UCSD-AML1 (cell line): ENCODE measurements at regions not wholly inside any gene's neighbourhood (a gene's known extent, or its start where the extent isn't known, plus 50 kb on each side); places are given as distances from the start of the nearest gene placed in this dataset.

Experiments used
- DNase-seq: peaks from one replicate; lab custom pipeline; 2025; ENCODE audit not compliant: unreplicated experiment; lab: John Stamatoyannopoulos, UW

DNA sequence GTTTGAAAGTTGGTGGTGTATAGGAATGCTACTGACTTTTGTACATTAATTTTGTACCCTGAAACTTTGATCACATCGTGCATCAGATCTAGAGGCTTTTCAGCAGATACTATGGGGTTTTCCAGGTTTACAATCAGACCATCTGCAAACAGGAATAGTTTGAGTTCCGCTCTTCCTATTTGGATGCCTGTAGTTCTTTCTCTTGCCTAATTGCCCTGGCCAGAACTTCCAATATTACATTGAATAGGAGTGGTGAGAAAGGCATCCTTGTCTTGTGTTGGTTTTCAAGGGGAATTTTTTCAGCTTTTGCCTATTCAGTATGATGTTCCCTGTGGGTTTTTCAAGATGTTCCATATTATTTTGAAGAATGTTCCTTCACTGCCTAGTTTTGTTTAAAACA, 633.5 kb downstream of the KCNJ3 start:
- no peak for DNase-seq

DNA sequence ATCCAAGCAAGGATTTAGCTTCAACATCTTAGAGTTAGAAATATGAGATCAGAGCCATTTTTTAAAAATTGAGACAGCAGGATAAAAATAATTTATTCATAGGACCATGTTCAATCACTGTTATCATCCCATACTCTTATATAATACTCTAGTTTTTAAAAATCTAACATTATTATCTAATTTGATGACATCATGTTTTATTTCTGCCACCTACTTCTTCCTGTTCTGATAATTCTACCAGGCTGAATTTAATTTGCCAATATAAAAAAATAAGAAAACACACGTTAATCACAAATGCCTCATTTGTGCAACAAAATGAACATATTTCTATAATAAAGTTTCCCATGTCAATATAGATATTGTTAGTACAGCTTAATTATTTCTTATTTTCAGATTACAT, 621.7 kb downstream of the KCNJ3 start:
- no peak for DNase-seq

DNA sequence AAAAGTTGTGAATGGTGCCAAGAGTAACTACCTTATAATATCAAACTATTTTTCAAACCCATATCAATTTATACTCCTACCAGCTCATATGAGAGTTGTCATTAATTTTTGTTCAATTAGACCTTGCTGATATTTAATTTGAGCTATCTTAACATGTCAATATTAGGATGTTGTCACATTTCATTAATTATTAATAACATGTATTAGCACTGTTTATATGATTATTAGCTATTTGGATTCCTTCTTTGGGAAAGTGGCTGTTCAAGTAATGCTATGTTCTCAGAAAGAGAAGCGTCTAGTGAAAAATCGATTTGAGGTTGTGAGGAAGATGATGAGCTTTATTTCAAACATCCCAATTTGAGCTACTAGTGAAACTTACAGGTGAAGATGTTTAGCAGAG, 620.2 kb downstream of the KCNJ3 start:
- DNase-seq = no peak

DNA sequence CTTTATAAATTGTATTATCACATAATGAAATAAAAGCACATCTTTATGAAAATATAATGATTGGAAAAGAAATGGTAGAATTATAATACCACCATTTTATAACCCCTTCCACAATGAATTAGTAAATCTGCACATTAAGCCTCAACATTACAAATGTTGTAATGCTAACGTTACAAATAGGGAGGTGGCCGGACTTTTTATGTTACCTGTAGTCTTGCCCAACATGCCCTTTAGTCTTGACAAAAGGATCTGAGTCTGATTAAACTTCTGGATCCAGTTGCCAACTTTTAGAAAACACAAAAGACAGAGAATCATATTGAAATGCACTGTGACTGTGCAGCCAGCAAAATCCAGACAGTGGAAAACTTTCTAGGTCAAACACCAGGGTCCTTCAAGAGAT, 617.3 kb downstream of the KCNJ3 start:
- no peak for DNase-seq

DNA sequence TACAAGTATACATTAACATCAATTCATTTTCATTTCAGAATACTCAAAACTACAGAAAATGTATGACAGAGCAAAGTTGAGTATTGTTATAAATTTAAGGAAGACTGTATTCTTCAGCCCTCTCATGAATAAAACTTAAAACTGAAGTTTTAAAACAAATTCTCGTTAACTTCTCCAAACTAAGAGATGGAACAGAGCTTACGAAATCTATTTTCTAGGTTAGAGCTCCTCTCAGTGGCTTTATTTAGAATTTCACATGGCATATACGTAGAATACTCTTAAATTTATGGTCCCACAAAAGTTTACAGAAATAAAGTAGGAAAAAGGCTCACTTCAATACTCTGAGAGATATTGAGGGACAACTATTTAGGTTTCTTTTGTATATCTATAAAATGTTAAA, 612.1 kb downstream of the KCNJ3 start:
- no peak for DNase-seq

DNA sequence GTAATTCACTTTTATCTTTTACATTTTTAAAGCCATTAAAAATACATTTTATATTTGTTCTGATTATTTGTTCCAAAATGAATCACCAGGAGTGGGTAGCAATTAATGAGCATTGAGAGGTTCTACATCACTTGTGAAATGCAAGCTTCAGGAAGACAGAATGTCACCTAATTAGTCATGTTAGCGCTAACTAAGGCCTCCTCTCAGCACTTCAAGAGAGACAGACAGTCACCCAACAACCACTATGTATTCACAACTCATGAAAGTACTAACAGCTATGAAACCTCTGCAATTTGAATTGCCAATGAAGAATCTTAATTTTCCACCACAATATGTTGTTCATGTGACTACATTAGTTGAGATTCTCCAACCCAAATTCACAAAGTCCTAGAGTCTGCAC, 611.0 kb downstream of the KCNJ3 start:
- no peak for DNase-seq

DNA sequence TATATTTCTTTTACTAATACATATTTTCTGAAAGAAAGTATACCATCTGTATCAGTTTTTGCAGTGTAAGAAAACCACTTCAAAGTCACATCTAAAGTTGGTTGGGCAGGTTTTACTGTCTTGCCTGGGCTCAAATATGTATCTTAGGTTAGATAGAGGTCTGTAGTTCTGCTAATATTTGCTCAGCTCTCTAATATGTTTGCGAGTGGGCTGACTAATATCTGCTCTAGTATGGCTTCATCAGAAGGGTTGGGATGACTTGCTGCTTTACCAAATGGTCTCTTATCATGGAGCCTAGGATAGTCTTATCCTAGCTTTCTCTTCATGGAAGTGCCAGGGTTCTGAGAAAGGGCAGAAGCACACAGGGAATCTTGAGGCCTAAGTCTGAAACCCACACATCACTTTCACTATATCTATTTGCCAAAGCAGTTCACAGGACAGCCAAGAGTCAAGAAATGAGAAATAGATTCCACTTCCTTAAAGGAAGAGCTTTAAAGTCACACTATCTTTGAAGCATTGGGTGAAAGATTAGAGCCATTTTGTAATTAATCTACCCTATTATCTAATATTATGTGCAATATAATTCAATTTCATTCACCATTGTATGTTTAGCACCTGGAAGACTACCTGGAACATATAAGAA, 610.0 kb downstream of the KCNJ3 start:
- no peak for DNase-seq

DNA sequence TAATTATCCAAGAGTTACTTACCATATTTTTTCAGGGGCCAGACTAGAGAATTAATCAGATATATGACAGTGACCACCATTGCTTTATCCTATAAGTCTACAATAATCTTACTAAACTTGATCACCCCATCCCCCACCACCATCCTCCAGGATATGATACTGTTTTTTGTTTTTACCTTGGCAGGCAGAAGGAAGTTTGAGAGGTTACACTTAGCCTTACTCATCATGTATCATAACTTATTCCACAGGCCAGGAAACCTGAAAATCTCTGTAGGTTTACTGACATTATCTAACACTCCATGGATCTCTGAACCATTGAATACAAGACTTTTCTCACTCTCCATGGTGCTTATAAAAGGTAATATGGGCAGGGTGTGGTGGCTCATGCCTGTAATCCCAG, 602.7 kb downstream of the KCNJ3 start:
- no peak for DNase-seq

DNA sequence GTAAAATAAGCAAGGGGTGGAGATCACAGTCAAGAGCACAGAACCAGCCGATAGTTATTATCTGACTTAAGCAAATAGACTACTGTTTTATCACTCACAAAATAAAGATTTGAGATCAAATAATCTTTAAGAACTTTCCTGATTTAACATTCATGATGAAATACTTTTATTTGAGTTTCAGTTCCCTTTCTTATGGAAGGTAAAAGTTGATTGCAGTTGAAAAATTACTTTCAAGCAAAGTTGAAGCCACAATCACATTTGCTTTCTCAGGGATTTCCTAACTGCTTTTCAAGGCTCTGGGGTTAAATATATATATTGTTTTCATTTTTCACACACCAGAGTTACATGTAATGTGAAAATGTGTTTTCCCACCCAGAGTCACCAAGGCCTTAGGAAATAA, 599.5 kb downstream of the KCNJ3 start:
- no peak for DNase-seq

DNA sequence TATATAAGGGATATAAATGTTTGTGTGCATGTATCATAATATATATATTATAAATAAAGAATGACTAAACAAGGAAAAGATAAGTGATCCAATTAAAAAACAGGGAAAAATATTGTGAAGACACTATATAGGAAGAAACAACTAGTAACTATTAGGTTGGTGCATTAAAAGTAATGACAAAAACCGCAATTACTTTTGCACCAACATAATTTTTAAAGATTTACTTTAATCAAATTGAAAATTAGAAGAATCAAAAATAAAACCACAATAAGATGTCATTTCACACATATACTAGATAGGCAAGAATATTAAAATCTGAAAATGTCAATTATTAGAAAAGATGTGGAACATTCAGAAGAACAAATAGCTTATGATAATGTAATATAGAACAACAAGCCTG, 595.9 kb downstream of the KCNJ3 start:
- DNase-seq = no peak

DNA sequence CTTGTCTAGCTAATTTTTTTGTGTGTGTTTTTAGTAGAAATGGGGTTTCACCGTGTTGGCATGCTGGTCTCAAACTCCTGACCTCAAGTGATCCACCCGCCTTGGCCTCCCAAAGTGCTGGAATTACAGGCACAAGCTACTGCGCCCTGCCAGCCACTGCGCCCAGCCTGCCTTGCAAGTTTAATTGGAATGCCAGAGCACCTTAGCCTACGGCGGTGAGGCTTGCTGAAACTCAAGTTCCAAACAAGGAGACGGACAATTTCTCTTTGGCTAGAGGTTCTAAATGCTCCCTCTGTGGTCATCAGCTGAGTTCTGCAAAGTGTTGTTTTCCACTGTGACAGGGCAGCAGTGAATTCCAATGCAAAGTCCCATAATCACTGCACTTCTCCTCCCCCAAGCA, 583.4 kb downstream of the KCNJ3 start:
- DNase-seq = no peak

DNA sequence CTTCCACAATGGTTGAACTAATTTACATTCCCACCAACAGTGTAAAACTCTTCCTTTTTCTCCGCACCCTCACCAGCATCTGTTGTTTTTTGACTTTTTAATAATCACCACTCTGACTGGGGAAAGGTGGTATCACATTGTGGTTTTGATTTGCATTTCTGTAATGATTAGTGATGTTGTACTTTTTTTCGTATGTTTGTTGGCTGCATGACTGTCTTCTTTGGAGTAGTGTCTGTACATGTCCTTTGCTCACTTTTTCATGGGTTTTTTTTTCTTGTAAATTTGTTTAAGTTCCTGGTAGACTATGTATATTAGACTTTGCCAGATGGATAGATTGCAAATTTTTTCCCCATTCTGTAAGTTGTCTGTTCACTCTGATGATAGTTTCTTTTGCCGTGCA, 574.8 kb downstream of the KCNJ3 start:
- DNase-seq = no peak

DNA sequence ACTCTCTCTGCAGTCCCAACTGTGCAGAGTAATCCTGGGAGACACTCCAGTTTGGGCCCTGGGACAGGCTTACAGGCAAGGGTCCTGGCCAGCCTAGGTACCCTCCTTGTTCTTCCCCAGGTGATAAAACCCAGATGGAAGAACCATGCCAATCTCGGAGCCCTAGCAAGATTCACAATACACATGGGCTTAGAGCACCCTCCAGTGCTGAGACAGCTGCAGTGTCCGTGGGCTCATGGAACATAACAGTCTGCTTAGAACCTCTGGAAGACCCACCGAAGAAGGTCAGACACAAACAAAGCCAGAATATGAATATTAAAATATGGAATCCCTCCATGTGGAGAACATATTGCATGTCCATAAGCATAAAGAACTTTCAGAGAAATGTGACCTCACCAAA, 568.1 kb downstream of the KCNJ3 start:
- no peak for DNase-seq

DNA sequence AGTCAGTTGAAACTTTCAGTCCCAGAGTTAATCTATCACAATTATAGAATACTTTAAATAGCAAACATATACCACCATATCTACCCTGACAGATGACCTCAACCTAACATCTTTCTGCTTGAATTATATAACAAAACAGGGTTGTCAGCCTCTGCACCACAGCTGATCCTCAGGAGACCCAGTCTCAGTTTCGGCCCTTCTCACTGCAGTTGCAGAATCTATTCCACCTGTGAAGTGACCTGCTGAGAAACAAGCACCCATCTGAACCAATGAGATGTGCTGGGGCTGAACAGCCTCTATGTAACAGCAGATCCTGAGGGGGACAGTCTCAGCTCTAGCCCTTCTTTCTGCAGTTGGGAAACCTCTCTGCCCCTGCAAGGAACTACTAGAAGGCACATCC, 567.6 kb downstream of the KCNJ3 start:
- no peak for DNase-seq

DNA sequence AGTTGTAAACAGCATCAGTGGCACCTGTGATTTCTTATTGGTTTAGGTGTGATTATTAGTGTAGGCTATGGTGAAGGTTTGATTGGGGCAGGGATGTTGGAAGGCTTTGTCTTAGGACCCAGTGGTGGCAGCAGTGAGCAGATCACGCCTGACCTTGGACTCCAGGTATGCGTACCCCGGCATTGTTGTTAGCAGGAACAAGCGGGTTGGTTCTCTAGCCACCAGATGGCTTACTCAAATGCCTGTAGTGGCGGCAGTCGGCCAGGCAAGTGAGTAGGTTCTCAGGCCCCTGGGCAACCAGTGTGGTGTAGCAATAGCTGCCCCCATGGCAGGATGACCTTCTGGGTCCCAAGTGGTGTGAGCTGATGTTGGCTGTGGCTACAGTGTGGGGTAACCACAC, 558.3 kb downstream of the KCNJ3 start:
- DNase-seq = peak; percentile 4

DNA sequence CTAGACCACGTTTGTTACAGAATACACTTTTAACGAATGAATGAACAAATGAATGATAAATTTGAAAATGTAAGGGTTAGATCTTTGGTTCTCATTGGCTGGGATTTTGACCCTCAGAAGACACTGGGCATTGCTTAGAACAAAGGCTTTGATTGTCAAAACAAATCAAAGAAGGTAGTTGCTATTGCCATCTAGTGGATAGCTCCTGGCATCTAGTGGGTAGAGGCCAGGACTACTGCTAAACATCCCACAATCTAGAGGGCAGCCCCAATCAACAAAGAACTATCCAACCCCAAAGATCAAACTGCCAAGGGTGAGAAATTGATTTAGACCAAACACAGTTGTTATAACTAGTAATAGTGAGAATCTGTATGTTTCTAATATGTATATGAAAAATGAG, 552.3 kb downstream of the KCNJ3 start:
- no peak for DNase-seq

DNA sequence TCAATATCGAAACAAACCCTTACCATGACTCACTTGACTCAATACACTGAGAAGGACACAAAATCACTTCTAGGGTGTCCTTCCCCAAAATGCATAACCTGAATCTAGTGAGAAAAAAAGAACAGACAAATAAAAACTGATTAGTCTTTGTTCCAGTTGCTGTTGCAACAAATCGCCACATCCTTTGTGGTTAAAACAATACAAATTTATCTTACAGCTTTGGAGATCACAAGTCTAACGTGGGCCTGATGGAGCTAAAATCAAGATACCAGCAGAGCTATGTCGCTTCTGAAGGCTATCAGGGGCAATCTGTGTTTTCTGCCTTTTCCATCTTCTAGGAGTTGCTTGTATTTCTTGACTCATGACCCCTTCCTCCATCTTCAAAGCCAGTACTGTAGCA, 541.7 kb downstream of the KCNJ3 start:
- DNase-seq = no peak

DNA sequence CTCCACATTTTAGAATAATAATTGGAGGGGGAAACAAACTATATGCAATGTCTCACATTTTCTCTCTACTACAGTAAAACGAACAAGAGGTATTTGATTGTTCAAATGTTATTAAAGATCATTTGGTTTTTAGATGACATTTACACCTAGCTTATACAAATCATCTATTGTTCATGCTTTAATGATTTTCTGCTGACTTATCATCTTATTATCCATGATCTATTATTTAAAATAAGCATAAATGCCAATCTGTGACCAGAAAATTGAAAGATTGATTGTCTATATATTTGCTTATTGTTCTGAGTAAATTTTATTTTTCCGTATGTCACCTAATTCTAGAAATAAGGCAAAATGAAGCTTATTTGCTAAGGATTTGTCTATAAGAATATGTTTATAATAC, 537.2 kb downstream of the KCNJ3 start:
- DNase-seq = no peak

DNA sequence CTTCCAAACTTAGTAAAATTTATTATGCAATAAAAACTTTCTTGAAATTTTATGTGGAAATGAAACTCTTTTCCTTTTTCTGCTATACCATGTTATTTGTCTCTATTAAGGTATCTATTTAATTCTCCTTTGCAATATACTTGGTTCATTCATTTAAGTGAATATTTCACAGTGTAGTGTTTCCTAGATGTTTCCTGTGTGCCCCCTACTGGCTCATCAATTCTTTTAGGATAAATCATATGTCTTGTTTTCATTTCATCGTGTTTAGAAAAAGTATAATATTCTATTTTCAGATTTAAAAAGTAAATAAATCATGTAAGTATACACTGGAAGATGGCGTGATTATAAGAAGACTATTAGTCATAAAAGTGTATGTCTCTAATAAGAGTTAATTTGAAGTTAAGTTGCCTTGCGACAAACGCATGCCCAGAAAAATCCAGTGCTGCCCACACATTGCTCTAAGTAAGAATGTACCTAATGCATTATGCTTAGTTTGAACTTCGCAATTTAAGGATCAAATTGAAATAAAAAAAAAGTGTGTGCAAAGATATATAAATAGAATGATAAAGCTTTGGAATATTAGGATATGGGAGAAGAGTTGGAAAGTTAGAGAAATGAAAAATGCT, 525.4 kb downstream of the KCNJ3 start:
- DNase-seq = no peak

DNA sequence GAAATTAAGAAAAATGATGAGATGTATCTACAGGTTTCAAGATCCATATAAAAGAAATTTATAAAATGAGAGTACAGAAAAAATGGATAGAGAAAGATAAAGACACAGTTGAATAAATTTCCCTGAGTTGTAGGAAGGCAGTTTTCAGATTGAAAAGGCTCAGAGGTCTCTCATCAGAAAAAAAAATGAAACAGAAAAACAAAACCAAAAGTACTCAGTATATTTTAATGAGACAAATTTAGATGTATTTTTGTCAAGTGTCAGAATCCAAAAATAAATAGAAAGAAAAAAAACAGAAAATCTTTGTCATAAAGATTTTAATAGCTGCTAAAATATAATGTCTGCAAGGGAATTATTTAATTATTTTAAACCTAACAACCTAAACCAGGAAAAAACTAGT, 520.5 kb downstream of the KCNJ3 start:
- no peak for DNase-seq

DNA sequence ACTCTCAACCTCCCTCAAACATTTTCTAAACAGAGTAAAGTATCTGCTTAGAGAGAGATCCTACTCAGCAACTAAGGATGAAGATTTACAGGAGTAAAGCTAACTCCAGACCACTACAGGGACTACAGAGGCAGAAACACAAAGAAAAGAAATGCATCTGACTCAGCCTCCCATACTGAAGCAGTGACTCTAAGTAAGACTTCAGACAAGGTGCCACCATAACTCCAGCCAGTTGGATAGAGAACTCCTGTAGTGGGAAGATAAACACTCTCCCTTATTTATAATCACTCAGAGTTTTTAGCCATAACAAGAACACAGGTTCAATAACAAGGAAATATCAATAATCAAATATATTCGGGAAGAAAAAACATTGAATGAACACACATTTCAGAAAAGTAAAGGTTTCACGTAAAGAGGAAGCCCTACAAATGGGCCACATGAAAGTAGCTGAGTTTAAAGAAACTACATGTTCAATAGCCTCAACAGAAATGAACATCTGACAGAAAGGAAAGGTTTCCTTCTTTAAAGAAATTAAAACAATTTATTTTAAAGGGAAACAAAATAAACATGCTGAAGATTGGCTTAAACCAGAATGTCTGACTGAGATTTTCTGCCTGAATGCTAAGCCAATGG, 519.9 kb downstream of the KCNJ3 start:
- no peak for DNase-seq

DNA sequence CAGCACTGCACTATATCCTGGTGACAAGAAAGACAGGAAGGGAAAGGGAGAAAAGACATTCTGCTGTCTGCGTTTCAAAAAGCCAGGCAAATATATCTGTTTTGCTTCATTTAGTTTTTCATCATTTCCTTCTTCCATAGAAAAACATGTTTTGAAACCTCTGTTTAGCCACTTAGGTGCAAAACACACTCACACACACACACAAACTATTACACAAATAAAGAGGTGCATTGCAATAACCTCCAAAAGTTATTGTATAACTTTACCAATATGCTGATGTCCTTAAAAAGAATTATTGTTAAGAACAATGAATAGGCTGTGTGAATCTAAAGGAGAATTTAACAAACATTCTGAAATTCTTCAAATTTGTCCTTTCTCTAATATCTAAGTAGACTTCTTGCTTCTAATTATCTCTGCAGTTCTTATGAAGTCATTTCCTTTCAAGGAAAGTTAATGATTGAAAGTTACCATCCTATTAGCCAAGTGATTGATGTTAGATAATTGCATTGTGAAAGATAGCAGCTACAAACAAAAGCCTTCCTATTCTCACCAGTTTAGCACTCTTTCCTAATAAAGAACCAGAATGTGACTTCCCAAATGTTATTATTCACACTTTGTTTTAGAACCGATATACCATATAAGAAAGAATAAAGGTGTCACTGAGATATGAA, 516.7 kb downstream of the KCNJ3 start:
- DNase-seq = no peak
